AML-193 (cell line): ENCODE measurements at regions not wholly inside any gene's neighbourhood (a gene's known extent, or its start where the extent isn't known, plus 50 kb on each side); places are given as distances from the start of the nearest gene placed in this dataset.
A peak's percentile ranks its signal among the peaks of the same experiment; 100 is the strongest.
"Not testable (repeated sequence)": the region's sequence is repeated elsewhere in the genome, so short reads cannot be mapped to it uniquely, and the experiment has no call there.

Source experiments
- DNase-seq, 2 experiments: peaks; one replicate each; lab custom pipeline; 2025; lab: John Stamatoyannopoulos, UW

- DNase-seq = no peak
Measured at GRCh38 chr10:64574371-64574770, 1053.2 kb downstream of the REEP3 start.

- DNase-seq = no peak
Measured at GRCh38 chr10:64576497-64576896, 1055.3 kb downstream of the REEP3 start.

- not testable (repeated sequence) for DNase-seq
Measured at GRCh38 chr10:64578757-64579156, 1057.6 kb downstream of the REEP3 start.

GRCh38 chr10:64586934-64587503, 1065.8 kb downstream of the REEP3 start:
- DNase-seq = no peak

- no peak for DNase-seq
Measured at GRCh38 chr10:64594072-64594471, 1072.9 kb downstream of the REEP3 start.

- no peak for DNase-seq
Measured at GRCh38 chr10:64598600-64598999, 1077.4 kb downstream of the REEP3 start.

- no peak for DNase-seq
Measured at GRCh38 chr10:64601298-64601697, 1080.1 kb downstream of the REEP3 start.

GRCh38 chr10:64617085-64617484, 1095.9 kb downstream of the REEP3 start:
- DNase-seq = no peak

GRCh38 chr10:64619102-64619501, 1097.9 kb downstream of the REEP3 start:
- no peak for DNase-seq

- no peak for DNase-seq
Measured at GRCh38 chr10:64626924-64627323, 1105.7 kb downstream of the REEP3 start.

GRCh38 chr10:64630534-64630933, 1109.3 kb downstream of the REEP3 start:
- no peak for DNase-seq

- DNase-seq = no peak
Measured at GRCh38 chr10:64635906-64636305, 1114.7 kb downstream of the REEP3 start.

- DNase-seq = no peak
Measured at GRCh38 chr10:64636461-64636860, 1115.3 kb downstream of the REEP3 start.

- no peak for DNase-seq
Measured at GRCh38 chr10:64637939-64638338, 1116.7 kb downstream of the REEP3 start.

GRCh38 chr10:64648915-64649314, 1127.7 kb downstream of the REEP3 start:
- peak; percentile 51 to 65 for DNase-seq

GRCh38 chr10:64658528-64658927, 1137.3 kb downstream of the REEP3 start:
- DNase-seq = no peak

- DNase-seq = no peak
Measured at GRCh38 chr10:64659311-64659710, 1138.1 kb downstream of the REEP3 start.

- no peak for DNase-seq
Measured at GRCh38 chr10:64682043-64682442, 1160.8 kb downstream of the REEP3 start.

GRCh38 chr10:64690194-64690593, 1169.0 kb downstream of the REEP3 start:
- no peak for DNase-seq

- no peak for DNase-seq
Measured at GRCh38 chr10:64699244-64699643, 1178.0 kb downstream of the REEP3 start.

GRCh38 chr10:64702086-64702485, 1180.9 kb downstream of the REEP3 start:
- DNase-seq = not testable (repeated sequence)

GRCh38 chr10:64708884-64709681, 1187.9 kb downstream of the REEP3 start:
- no peak for DNase-seq

- DNase-seq = no peak
Measured at GRCh38 chr10:64726466-64726865, 1205.3 kb downstream of the REEP3 start.

GRCh38 chr10:64731016-64731415, 1209.8 kb downstream of the REEP3 start:
- no peak for DNase-seq
